D721Med (cell line): ENCODE measurements at regions not wholly inside any gene's neighbourhood (a gene's known extent, or its start where the extent isn't known, plus 50 kb on each side); places are given as distances from the start of the nearest gene placed in this dataset.
"Not testable (repeated sequence)": the region's sequence is repeated elsewhere in the genome, so short reads cannot be mapped to it uniquely, and the experiment has no call there.

ENCODE experiments used
- DNase-seq: peaks from one replicate; pipeline ENCODE4 v3.0.0; 2011; ENCODE audit warnings: low spot score; ENCODE audit not compliant: insufficient read length
- FAIRE-seq: peaks from 2 replicates; lab custom pipeline; 2011; peaks lifted over from hg19 to GRCh38; lab: Jason Lieb, UNC
- TF ChIP-seq, protein P1 (sequence below): IDR thresholded peaks from 2 replicates; pipeline ENCODE4 v1.5.1; 2012; ENCODE audit warnings: mild to moderate bottlenecking, control low read depth; ENCODE audit not compliant: insufficient read depth; ENCODE audit errors: missing control alignments

DNA sequence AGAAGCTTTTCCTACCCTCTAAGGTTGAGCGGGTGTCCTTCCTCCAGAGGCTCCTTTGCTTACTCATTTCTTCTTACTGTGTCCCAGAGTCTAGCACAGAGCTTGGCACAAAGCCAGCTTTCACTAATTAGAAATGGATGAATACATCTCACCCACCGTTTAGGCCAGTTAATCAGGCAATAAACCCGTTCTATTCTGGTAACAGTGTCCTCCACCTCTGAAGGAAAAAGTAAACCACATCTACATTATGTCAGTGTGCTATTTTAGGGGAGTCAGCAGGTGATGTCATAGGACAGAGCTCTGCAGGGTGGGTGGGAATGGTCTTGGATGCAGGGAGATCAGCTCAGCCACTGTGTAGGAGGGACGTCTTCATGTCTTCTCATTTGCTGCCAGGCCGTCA lies 109.2 kb downstream of the OSTF1 start:
- no peak for FAIRE-seq
- no peak for DNase-seq
- TF ChIP-seq, protein P1, sequence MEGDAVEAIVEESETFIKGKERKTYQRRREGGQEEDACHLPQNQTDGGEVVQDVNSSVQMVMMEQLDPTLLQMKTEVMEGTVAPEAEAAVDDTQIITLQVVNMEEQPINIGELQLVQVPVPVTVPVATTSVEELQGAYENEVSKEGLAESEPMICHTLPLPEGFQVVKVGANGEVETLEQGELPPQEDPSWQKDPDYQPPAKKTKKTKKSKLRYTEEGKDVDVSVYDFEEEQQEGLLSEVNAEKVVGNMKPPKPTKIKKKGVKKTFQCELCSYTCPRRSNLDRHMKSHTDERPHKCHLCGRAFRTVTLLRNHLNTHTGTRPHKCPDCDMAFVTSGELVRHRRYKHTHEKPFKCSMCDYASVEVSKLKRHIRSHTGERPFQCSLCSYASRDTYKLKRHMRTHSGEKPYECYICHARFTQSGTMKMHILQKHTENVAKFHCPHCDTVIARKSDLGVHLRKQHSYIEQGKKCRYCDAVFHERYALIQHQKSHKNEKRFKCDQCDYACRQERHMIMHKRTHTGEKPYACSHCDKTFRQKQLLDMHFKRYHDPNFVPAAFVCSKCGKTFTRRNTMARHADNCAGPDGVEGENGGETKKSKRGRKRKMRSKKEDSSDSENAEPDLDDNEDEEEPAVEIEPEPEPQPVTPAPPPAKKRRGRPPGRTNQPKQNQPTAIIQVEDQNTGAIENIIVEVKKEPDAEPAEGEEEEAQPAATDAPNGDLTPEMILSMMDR, result no peak

DNA sequence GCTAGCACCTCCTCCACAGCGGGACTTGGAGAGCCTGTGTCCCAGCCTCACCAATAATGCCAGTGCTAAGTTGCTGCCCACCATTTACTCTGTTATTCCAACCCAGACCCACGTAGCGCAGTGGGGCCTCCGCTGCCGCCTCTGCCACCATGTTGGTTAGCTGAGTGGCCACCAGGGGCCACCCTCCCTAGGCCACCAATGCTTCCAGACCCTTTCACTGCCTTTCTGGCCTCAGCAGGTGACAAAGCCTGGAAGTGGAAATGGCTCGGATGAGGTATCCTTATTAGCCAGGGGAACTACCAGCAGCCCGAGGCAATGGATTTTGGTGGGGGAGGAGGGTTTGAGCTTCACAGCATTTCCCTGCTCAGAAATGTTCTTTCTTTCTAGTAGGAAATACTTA lies 110.1 kb downstream of the OSTF1 start:
- TF ChIP-seq, protein P1, result no peak
- FAIRE-seq (no peak), DNase-seq (no peak)

DNA sequence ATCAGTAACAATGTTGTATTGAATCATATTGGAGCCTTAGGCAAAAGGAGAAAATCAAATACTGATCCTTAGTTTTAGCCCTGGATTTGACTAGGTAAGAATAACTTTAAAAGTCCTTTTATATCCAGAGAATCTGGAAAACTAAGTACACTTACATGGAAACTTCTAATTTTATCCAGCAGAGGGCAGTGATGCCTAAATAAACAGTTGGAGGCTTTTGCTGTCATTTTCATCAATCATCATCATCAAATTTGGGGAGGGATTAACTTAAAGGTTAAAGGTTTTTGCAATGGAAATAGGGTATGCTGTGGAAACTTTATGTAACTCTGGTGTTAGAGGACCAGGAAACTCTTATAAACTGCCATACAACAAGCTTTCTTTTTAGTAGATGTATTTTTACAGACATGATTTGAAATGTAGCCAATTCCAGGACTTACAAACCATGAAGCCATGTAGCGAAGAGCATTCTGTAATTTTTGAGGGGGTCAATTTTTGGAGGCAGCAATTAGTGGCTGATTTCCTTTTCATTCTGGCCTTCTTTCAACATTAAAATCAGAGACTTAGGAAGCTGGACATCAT lies 112.7 kb downstream of the OSTF1 start:
- TF ChIP-seq, protein P1, result peak; percentile 59
- DNase-seq, result no peak
- no peak for FAIRE-seq

DNA sequence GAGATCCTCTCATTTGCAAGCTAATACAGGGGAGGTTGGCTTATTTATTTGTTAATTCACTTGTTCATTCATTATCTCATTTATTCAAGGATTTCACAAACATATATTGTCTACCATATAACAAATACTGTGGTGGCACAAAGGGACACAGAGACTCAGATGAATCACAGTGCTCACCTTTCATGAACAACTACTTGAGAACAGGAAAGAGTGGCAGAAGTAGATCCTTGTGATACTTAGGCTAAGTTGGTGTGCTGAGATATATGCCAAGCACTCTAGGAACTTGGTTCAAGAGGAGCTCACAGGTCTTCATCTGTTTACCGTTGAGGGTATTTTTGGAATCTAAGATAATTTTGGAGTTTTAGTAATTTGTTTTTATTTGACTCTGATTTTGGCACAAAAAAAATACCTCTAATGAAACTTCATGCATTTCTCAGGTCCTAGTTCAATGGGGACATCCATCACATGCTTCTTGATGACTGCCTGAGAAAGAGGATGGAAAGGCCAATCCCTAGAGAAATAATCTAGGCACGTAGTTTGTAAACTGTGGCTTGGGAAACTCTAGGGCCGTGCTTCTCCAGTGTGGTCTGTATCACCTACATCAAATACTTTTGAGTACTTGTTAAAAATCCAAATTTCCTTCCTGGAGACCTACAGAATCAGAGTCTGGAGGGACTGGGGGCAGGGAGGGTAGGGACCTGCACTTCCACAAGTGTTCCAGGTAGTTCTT lies 113.3 kb downstream of the OSTF1 start:
- TF ChIP-seq, protein P1, result no peak
- FAIRE-seq (no peak), DNase-seq (no peak)

DNA sequence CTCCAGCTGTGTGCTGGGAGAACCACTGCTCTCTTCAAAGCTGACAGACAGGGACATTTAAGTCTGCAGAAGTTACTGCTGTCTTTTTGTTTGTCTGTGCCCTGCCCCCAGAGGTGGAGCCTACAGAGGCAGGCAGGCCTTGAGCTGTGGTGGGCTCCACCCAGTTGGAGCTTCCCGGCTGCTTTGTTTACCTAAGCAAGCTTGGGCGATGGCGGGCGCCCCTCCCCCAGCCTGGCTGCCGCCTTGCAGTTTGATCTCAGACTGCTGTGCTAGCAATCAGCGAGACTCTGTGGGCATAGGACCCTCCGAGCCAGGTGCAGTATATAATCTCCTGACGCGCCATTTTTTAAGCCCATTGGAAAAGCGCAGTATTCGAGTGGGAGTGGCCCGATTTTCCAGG lies 119.7 kb downstream of the OSTF1 start:
- not testable (repeated sequence) for DNase-seq, FAIRE-seq

DNA sequence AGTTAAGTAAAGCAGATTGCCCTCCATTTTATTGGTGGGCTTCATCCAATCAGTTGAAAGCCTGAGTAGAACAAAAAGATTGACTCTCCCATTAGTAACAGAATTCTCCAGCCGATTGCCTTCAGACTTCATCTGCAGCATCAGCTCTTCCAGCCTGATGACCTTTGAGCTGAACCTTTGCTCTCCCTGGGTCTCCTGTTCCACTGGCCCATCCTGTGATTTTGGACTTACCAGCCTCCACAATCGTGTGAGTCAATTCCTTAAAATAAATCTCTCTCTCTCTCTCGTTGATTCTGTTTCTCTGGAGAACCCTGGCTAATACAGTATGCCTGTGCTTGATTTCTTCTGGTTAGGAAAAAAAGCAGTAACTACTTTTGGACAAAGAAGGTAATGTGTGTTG lies 121.9 kb downstream of the OSTF1 start:
- DNase-seq (no peak), FAIRE-seq (no peak)
- TF ChIP-seq, protein P1, result no peak

DNA sequence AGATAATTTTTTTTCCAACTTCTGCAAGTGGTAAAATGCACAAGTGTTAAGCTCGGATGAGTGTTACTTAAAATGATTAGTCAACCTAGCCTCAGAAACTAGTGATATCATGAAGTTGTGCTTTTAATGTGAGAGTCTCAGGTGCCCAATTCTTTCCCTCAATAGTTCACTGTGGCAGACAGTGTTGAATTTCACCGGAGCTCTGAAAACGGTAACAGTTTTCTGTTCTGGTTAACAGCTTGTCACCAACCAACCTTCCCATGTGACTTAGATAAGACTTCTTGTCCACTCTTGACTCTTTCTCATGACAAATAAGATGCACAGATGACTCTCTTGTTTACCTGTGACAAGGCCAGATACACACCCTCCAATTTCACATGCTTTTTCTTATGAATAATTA lies 125.5 kb downstream of the OSTF1 start:
- DNase-seq (no peak), FAIRE-seq (no peak)
- TF ChIP-seq, protein P1, result no peak
